HG03097 (cell line): ENCODE measurements at regions not wholly inside any gene's neighbourhood (a gene's known extent, or its start where the extent isn't known, plus 50 kb on each side); places are given as distances from the start of the nearest gene placed in this dataset.
"Not testable (repeated sequence)": the region's sequence is repeated elsewhere in the genome, so short reads cannot be mapped to it uniquely, and the experiment has no call there.

ENCODE experiments used
- ATAC-seq: cut with Tn5 transposase; IDR thresholded peaks from one replicate; pipeline ENCODE4 v1.9.1; 2021; ENCODE audit not compliant: unreplicated experiment, low FRiP score

GRCh38 chr1:213750231-213751063 lies 237.3 kb upstream of the PROX1 start:
- ATAC-seq, result no peak

- no peak for ATAC-seq
Observed at GRCh38 chr1:213751064-213751397, 236.7 kb upstream of the PROX1 start.

- no peak for ATAC-seq
Observed at GRCh38 chr1:213759359-213760181, 228.2 kb upstream of the PROX1 start.

DNA sequence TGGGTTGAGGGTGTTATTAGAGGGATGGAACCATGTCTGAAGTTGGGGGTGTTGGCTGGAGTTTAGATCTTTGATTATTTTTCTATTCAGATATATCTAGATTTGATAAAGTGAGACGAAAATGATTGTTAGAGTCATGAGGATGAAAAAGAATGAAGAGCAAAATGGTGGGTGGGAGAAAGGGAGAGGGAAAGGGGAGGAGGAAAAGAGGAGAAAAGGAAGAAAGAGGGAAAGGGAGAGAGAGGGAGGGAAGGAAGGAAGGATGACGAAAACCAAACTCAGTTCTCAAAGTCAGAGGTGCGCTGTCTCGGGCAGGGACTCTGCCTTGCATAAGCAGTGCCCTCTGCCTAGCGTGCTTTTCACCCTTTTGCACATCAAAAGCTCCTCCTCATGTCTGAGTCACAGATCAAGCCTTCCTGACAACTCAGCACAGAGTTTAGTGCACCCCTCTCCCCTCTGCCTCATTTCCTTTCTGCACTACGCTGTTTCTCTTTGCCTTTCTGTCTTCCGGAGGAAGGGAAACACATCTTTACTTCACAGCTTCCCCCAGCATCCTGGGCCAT lies 225.8 kb upstream of the PROX1 start:
- no peak for ATAC-seq

- ATAC-seq, result no peak
Observed at GRCh38 chr1:213767683-213768082, 220.1 kb upstream of the PROX1 start.

- ATAC-seq, result no peak
Observed at GRCh38 chr1:213772128-213773063, 215.4 kb upstream of the PROX1 start.

DNA sequence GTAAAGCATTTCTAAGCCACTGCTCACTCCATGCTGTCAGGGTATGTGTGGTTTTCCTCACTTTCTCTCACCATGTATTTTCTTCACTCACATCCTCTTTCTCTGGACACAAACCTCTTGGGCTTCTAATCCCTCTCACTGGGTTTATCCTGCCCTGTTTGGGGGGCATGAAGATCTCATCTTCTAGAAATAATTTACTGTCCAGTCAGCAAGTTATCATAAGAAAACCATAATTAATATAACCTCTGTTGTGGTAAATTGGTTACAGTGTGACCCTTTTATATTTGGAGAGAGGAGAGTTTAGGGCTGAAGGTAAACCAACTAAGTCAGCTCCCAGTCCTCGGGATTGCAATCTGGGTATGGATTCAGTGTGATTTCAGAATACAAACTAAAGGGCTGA lies 213.8 kb upstream of the PROX1 start:
- ATAC-seq, result no peak

DNA sequence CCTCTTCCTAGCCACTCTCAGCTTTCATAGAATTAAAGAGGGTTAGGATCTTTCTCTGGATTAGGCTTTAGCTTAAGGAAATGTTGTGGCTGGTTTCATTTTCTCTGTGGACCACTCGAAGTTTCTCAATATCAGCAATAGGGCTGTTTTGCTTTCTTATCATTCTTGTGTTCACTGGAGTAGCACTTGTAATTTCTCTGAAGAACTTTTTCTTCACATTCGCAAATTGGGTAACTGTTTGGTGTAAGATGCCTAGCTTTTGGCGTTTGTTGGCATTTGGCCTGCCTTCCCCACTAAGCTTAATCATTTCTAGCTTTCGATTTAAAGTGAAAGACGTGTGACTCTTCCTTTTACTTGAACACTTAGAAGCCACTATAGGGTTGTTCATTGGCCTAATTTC lies 210.8 kb upstream of the PROX1 start:
- ATAC-seq, result no peak

- no peak for ATAC-seq
Observed at GRCh38 chr1:213779228-213779627, 208.5 kb upstream of the PROX1 start.

- no peak for ATAC-seq
Observed at GRCh38 chr1:213782941-213783672, 204.7 kb upstream of the PROX1 start.

DNA sequence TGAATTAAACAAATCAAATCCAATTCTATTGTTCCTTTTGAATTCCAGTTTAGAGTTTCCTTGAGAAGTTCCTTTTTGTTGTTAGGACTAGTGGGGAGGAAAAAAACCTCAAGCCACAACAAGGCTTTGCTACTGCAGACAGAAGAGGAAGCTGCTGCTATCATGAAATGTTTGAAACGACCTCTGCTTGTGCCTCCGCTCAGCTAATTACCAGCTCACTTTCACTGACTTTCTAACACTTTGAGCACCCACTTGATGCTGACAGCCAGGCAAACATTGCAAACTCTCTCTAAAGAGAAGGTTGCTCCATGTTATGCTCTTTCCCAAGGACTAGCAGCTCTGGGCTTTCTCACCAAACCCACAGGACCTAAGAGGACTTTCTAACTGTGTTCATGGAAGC lies 203.9 kb upstream of the PROX1 start:
- ATAC-seq, result no peak

DNA sequence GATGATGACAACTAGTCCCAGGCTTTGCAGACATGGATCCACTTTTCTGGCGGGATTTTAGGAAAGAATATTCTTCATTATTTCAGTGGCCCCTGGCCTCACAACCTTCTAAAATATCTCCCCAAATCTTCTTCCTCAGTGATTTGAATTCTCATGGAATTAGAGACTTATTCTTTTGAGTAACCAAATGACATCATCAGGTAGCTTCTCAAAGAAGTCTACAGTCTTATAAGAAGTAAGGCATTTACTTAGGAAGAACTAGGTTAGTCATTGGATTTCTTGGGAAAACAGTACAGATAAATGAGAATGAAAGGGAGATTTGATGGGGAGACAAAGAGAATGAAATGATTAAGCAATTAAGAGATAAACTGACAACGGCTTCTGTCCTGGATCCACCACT lies 201.1 kb upstream of the PROX1 start:
- ATAC-seq, result no peak

- no peak for ATAC-seq
Observed at GRCh38 chr1:213790565-213790964, 197.2 kb upstream of the PROX1 start.

- no peak for ATAC-seq
Observed at GRCh38 chr1:213793482-213794067, 194.2 kb upstream of the PROX1 start.

DNA sequence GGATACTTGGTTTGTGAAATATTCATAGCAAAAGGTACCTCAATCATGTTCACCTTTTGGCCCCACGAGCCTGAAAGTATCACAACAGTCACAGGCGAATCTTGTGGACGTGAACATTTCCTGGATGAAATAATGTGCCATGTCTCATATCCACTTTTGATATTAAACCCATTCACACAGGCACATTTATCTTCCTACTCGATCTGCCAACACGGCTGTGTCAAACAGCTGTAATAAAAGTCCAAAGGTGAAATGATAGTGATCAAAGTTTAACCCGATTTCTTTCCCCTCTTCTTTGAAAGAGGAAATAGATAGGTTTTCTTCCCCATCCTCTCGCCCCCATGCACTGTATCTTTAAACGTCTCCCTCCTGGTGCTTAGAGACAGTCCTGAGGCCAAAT lies 191.2 kb upstream of the PROX1 start:
- no peak for ATAC-seq

DNA sequence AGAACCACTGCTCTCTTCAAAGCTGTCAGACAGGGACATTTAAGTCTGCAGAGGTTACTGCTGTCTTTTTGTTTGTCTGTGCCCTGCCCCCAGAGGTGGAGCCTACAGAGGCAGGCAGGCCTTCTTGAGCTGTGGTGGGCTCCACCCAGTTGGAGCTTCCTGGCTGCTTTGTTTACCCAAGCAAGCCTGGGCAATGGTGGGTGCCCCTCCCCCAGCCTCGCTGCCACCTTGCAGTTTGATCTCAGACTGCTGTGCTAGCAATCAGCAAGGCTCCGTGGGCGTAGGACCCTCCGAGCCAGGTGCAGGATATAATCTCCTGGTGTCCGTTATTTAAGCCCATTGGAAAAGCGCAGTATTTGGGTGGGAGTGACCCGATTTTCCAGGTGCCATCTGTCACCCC lies 179.5 kb upstream of the PROX1 start:
- ATAC-seq, result not testable (repeated sequence)

DNA sequence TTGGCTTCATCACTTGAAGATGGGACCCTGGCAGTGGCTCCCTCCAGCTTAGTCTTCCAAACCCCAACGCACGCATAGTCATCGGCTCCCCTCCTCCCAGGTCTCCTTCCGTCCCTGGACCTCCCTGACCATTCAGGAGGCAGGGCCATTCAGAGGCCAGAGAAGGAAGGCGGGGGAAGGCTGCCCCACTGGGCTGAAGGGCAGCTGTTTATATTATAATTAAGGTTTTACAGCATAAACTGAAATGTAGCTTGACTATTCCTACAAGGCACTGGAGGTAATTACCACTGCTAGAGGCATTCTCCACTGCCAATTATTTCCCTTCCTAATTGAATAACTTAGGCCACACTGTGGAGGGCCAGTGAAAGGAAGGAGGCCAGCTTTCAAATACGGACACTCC lies 170.6 kb upstream of the PROX1 start:
- no peak for ATAC-seq

- no peak for ATAC-seq
Observed at GRCh38 chr1:213820362-213821149, 167.2 kb upstream of the PROX1 start.
